ENCODE measurements at regions not wholly inside any gene's neighbourhood (a gene's known extent, or its start where the extent isn't known, plus 50 kb on each side); places are given as distances from the start of the nearest gene placed in this dataset.

GRCh38 chr4:170741856-170742255, 652.1 kb upstream of the AADAT start:
- ATAC-seq (ENCODE audit: low FRiP score) (no peak), DNase-seq (no peak)
- intact Hi-C loops (cut with DNase I), result no loop called here
- H3K4me1 ChIP-seq (ENCODE audit: control insufficient read depth in 1 of 2, insufficient read depth in 2 of 2, low read length in 2 of 2), result no peaks in the 10 kb centered on the region
- no peaks in the 10 kb centered on the region for H3K27me3 ChIP-seq (ENCODE audit: control insufficient read depth in 1 of 2, insufficient read depth in 2 of 2, low read length in 1 of 2)
- no peaks in the 10 kb centered on the region for H3K9me3 ChIP-seq (ENCODE audit: control insufficient read depth, low read length)
- no peak overlapping the region for H3K27ac ChIP-seq (ENCODE audit: low read depth in 1 of 2, low read length in 2 of 2)
- H3K36me3 ChIP-seq (ENCODE audit: control insufficient read depth in 1 of 2, insufficient read depth in 2 of 2, low read length in 1 of 2), result no peaks in the 10 kb centered on the region
- no peak overlapping the region for H3K4me3 ChIP-seq (ENCODE audit: low read length in 2 of 2)
- 92 to 93% methylated on average over 4 of the region's 4 CpGs for WGBS, 2 donors

- Histone ChIP-seq H3K36me3 (ENCODE audit: control insufficient read depth in 1 of 2, insufficient read depth in 2 of 2, low read length in 1 of 2) (no peaks in the 10 kb centered on the region), H3K27ac (ENCODE audit: low read depth in 1 of 2, low read length in 2 of 2) (no peak overlapping the region), H3K4me1 (ENCODE audit: control insufficient read depth in 1 of 2, insufficient read depth in 2 of 2, low read length in 2 of 2) (no peaks in the 10 kb centered on the region), H3K27me3 (ENCODE audit: control insufficient read depth in 1 of 2, insufficient read depth in 2 of 2, low read length in 1 of 2) (no peaks in the 10 kb centered on the region), H3K9me3 (ENCODE audit: control insufficient read depth, low read length) (no peaks in the 10 kb centered on the region), H3K4me3 (ENCODE audit: low read length in 2 of 2) (no peak overlapping the region)
- intact Hi-C loops (cut with DNase I), result no loop called here
- DNase-seq (no peak), ATAC-seq (ENCODE audit: low FRiP score) (no peak)
Observed at GRCh38 chr4:170736710-170737109, 647.0 kb upstream of the AADAT start.

- no peak overlapping the region for H3K27ac ChIP-seq (ENCODE audit: low read depth in 1 of 2, low read length in 2 of 2)
- H3K4me3 ChIP-seq (ENCODE audit: low read length in 2 of 2), result no peak overlapping the region
- H3K27me3 ChIP-seq (ENCODE audit: control insufficient read depth in 1 of 2, insufficient read depth in 2 of 2, low read length in 1 of 2), result no peaks in the 10 kb centered on the region
- DNase-seq, result no peak
- ATAC-seq (ENCODE audit: low FRiP score), result no peak
- H3K4me1 ChIP-seq (ENCODE audit: control insufficient read depth in 1 of 2, insufficient read depth in 2 of 2, low read length in 2 of 2), result no peaks in the 10 kb centered on the region
- H3K36me3 ChIP-seq (ENCODE audit: control insufficient read depth in 1 of 2, insufficient read depth in 2 of 2, low read length in 1 of 2), result no peaks in the 10 kb centered on the region
- 84 to 88% methylated on average over 3 of the region's 3 CpGs for WGBS, 2 donors
- H3K9me3 ChIP-seq (ENCODE audit: control insufficient read depth, low read length), result no peaks in the 10 kb centered on the region
- intact Hi-C loops (cut with DNase I), result no loop called here
Observed at GRCh38 chr4:170729897-170730296, 640.1 kb upstream of the AADAT start.

- no peaks in the 10 kb centered on the region for H3K9me3 ChIP-seq (ENCODE audit: control insufficient read depth, low read length)
- H3K4me3 ChIP-seq (ENCODE audit: low read length in 2 of 2), result no peak overlapping the region
- intact Hi-C loops (cut with DNase I), result no loop called here
- H3K4me1 ChIP-seq (ENCODE audit: control insufficient read depth in 1 of 2, insufficient read depth in 2 of 2, low read length in 2 of 2), result no peaks in the 10 kb centered on the region
- WGBS, 2 donors, result 45 to 55% methylated on average over 4 of the region's 4 CpGs
- no peaks in the 10 kb centered on the region for H3K27me3 ChIP-seq (ENCODE audit: control insufficient read depth in 1 of 2, insufficient read depth in 2 of 2, low read length in 1 of 2)
- H3K27ac ChIP-seq (ENCODE audit: low read depth in 1 of 2, low read length in 2 of 2), result no peak overlapping the region
- DNase-seq (no peak), ATAC-seq (ENCODE audit: low FRiP score) (no peak)
- H3K36me3 ChIP-seq (ENCODE audit: control insufficient read depth in 1 of 2, insufficient read depth in 2 of 2, low read length in 1 of 2), result no peaks in the 10 kb centered on the region
Observed at GRCh38 chr4:170729236-170729635, 639.5 kb upstream of the AADAT start.

- intact Hi-C loops (cut with DNase I), result no loop called here
- no peaks in the 10 kb centered on the region for H3K36me3 ChIP-seq (ENCODE audit: control insufficient read depth in 1 of 2, insufficient read depth in 2 of 2, low read length in 1 of 2)
- no peaks in the 10 kb centered on the region for H3K9me3 ChIP-seq (ENCODE audit: control insufficient read depth, low read length)
- H3K27me3 ChIP-seq (ENCODE audit: control insufficient read depth in 1 of 2, insufficient read depth in 2 of 2, low read length in 1 of 2), result no peaks in the 10 kb centered on the region
- ATAC-seq (ENCODE audit: low FRiP score), result no peak
- WGBS, 2 donors, result 58 to 73% methylated on average over 1 of the region's 1 CpG
- no peak overlapping the region for H3K27ac ChIP-seq (ENCODE audit: low read depth in 1 of 2, low read length in 2 of 2)
- DNase-seq, result no peak
- no peak overlapping the region for H3K4me3 ChIP-seq (ENCODE audit: low read length in 2 of 2)
- H3K4me1 ChIP-seq (ENCODE audit: control insufficient read depth in 1 of 2, insufficient read depth in 2 of 2, low read length in 2 of 2), result no peaks in the 10 kb centered on the region
Observed at GRCh38 chr4:170724191-170724590, 634.4 kb upstream of the AADAT start.

- DNase-seq, result no peak
- no peaks in the 10 kb centered on the region for H3K9me3 ChIP-seq (ENCODE audit: control insufficient read depth, low read length)
- H3K36me3 ChIP-seq (ENCODE audit: control insufficient read depth in 1 of 2, insufficient read depth in 2 of 2, low read length in 1 of 2), result no peaks in the 10 kb centered on the region
- no peaks in the 10 kb centered on the region for H3K27me3 ChIP-seq (ENCODE audit: control insufficient read depth in 1 of 2, insufficient read depth in 2 of 2, low read length in 1 of 2)
- WGBS, 2 donors, result 89 to 90% methylated on average over 2 of the region's 2 CpGs
- ATAC-seq (ENCODE audit: low FRiP score), result no peak
- intact Hi-C loops (cut with DNase I), result no loop called here
- no peak overlapping the region for H3K4me3 ChIP-seq (ENCODE audit: low read length in 2 of 2)
- no peak overlapping the region for H3K27ac ChIP-seq (ENCODE audit: low read depth in 1 of 2, low read length in 2 of 2)
- H3K4me1 ChIP-seq (ENCODE audit: control insufficient read depth in 1 of 2, insufficient read depth in 2 of 2, low read length in 2 of 2), result no peaks in the 10 kb centered on the region
Observed at GRCh38 chr4:170723171-170723570, 633.4 kb upstream of the AADAT start.

- Histone ChIP-seq H3K36me3 (ENCODE audit: control insufficient read depth in 1 of 2, insufficient read depth in 2 of 2, low read length in 1 of 2) (no peaks in the 10 kb centered on the region), H3K27ac (ENCODE audit: low read depth in 1 of 2, low read length in 2 of 2) (no peak overlapping the region), H3K4me3 (ENCODE audit: low read length in 2 of 2) (no peak overlapping the region), H3K9me3 (ENCODE audit: control insufficient read depth, low read length) (no peaks in the 10 kb centered on the region), H3K27me3 (ENCODE audit: control insufficient read depth in 1 of 2, insufficient read depth in 2 of 2, low read length in 1 of 2) (no peaks in the 10 kb centered on the region), H3K4me1 (ENCODE audit: control insufficient read depth in 1 of 2, insufficient read depth in 2 of 2, low read length in 2 of 2) (no peaks in the 10 kb centered on the region)
- DNase-seq (no peak), ATAC-seq (ENCODE audit: low FRiP score) (no peak)
- WGBS, 2 donors, result 88 to 97% methylated on average over 1 of the region's 1 CpG
- intact Hi-C loops (cut with DNase I), result no loop called here
Observed at GRCh38 chr4:170721812-170722373, 632.1 kb upstream of the AADAT start.

GRCh38 chr4:170716868-170717267, 627.1 kb upstream of the AADAT start:
- intact Hi-C loops (cut with DNase I), result loop anchor here in 1 of 2 donors (5.0 kb wide), 1 partner anchor 125 kb away; no protein-coding TSS in a partner anchor
- no peak for DNase-seq
- no peaks in the 10 kb centered on the region for H3K4me1 ChIP-seq (ENCODE audit: control insufficient read depth in 1 of 2, insufficient read depth in 2 of 2, low read length in 2 of 2)
- H3K36me3 ChIP-seq (ENCODE audit: control insufficient read depth in 1 of 2, insufficient read depth in 2 of 2, low read length in 1 of 2), result no peaks in the 10 kb centered on the region
- no peaks in the 10 kb centered on the region for H3K9me3 ChIP-seq (ENCODE audit: control insufficient read depth, low read length)
- no peak overlapping the region for H3K27ac ChIP-seq (ENCODE audit: low read depth in 1 of 2, low read length in 2 of 2)
- 71 to 72% methylated on average over 1 of the region's 1 CpG for WGBS, 2 donors
- no peak overlapping the region for H3K4me3 ChIP-seq (ENCODE audit: low read length in 2 of 2)
- no peak for ATAC-seq (ENCODE audit: low FRiP score)
- no peaks in the 10 kb centered on the region for H3K27me3 ChIP-seq (ENCODE audit: control insufficient read depth in 1 of 2, insufficient read depth in 2 of 2, low read length in 1 of 2)

GRCh38 chr4:170705907-170706306, 616.2 kb upstream of the AADAT start:
- Histone ChIP-seq H3K4me1 (ENCODE audit: control insufficient read depth in 1 of 2, insufficient read depth in 2 of 2, low read length in 2 of 2) (no peaks in the 10 kb centered on the region), H3K27me3 (ENCODE audit: control insufficient read depth in 1 of 2, insufficient read depth in 2 of 2, low read length in 1 of 2) (no peaks in the 10 kb centered on the region), H3K36me3 (ENCODE audit: control insufficient read depth in 1 of 2, insufficient read depth in 2 of 2, low read length in 1 of 2) (no peaks in the 10 kb centered on the region), H3K27ac (ENCODE audit: low read depth in 1 of 2, low read length in 2 of 2) (no peak overlapping the region), H3K9me3 (ENCODE audit: control insufficient read depth, low read length) (no peaks in the 10 kb centered on the region), H3K4me3 (ENCODE audit: low read length in 2 of 2) (no peak overlapping the region)
- intact Hi-C loops (cut with DNase I), result no loop called here
- DNase-seq (no peak), ATAC-seq (ENCODE audit: low FRiP score) (no peak)
- 93 to 96% methylated on average over 3 of the region's 3 CpGs for WGBS, 2 donors
